HCT116 (cell line): ENCODE measurements at regions not wholly inside any gene's neighbourhood (a gene's known extent, or its start where the extent isn't known, plus 50 kb on each side); places are given as distances from the start of the nearest gene placed in this dataset.

Experiments
- ATAC-seq: fragments of 200-7000 bp; cut with Tn5 transposase; 2 replicates; pipeline ENCODE4 v1.9.1; 2020; ENCODE audit warnings: mild to moderate bottlenecking, moderate library complexity
- BruUV-seq: library from RNA; stranded (reverse); fragments of 400-500 nt; replicated peaks from 2 replicates; lab custom pipeline; 2021; lab: Mats Ljungman, UMichigan
- CTCF ChIA-PET: fragments of 300-600 bp; sonication (Branson Sonifier 250); formaldehyde crosslinking; loops from one replicate; lab custom pipeline; 2021; ENCODE audit warnings: antibody characterized with exemption; lab: Charles Lee
- POLR2A ChIA-PET: fragments of 300-600, 350-600 bp; sonication (Branson Sonifier 250); formaldehyde crosslinking; loops from one replicate; lab custom pipeline; 2021; ENCODE audit warnings: antibody characterized with exemption; lab: Charles Lee
- RAD21 ChIA-PET, 2 experiments: fragments of 300-600 bp; sonication (Branson Sonifier 250); formaldehyde crosslinking; loops; one replicate each; lab custom pipeline; 2023; ENCODE audit warnings: low total read pairs in 2 of 2; ENCODE audit not compliant: uncharacterized antibody in 2 of 2, unreplicated experiment in 2 of 2, low non-redundant PET in 1 of 2; lab: Charles Lee
- DNase-seq: peaks from one replicate; pipeline ENCODE4 v3.0.0-alpha.2; 2010; ENCODE audit warnings: low read depth, low spot score
- H2AFZ ChIP-seq: fragments of 200-600 bp; shearing (Covaris generic), sonication (generic); 2 replicates; pipeline ENCODE4 v1.6.1; 2017; ENCODE audit warnings: low read depth, mixed run types, mixed read lengths, antibody characterized with exemption, low read length; ENCODE audit not compliant: poor library complexity, severe bottlenecking
- H3K27ac ChIP-seq: 2 replicates; pipeline ENCODE4 v1.5.1; 2012; ENCODE audit warnings: low read depth, low read length
- H3K27me3 ChIP-seq: fragments of 200-600 bp; sonication (generic); 2 replicates; pipeline ENCODE4 v1.6.1; 2016; ENCODE audit warnings: mixed run types, low read length, mixed read lengths; ENCODE audit not compliant: insufficient read depth
- H3K36me3 ChIP-seq, 2 experiments: fragments of 200-500 bp in 1 of 2; fragments of 200-600 bp in 1 of 2; sonication (Bioruptor generic) in 1 of 2; sonication (generic) in 1 of 2; 2 replicates each; pipeline versions ENCODE4 v1.5.1 to v1.6.1; 2014 to 2016; ENCODE audit warnings: low read length in 2 of 2, inconsistent platforms in 1 of 2, mixed read lengths in 1 of 2, mixed run types in 1 of 2; ENCODE audit not compliant: insufficient read depth in 2 of 2, control insufficient read depth in 1 of 2
- H3K4me1 ChIP-seq, 2 experiments: fragments of 200-600 bp in 1 of 2; sonication (generic) in 1 of 2; 2 replicates each; pipeline versions ENCODE4 v1.5.1 to v1.6.1; 2012 to 2017; ENCODE audit warnings: low read length in 2 of 2, inconsistent platforms in 1 of 2, mild to moderate bottlenecking in 1 of 2, mixed read lengths in 1 of 2, mixed run types in 1 of 2, moderate library complexity in 1 of 2; ENCODE audit not compliant: insufficient read depth in 2 of 2, control insufficient read depth in 1 of 2
- H3K4me2 ChIP-seq: fragments of 200-600 bp; sonication (generic); 2 replicates; pipeline ENCODE4 v1.6.1; 2017; ENCODE audit warnings: mixed run types, low read length, mixed read lengths
- H3K4me3 ChIP-seq, 2 experiments: fragments of 200-600 bp in 1 of 2; sonication (generic) in 1 of 2; replicated peaks in 1 of 2; 2 replicates each; pipeline ENCODE4 v1.5.1; 2011 to 2016; ENCODE audit warnings: low read length in 2 of 2, control low read depth in 1 of 2, low read depth in 1 of 2, mild to moderate bottlenecking in 1 of 2, mixed read lengths in 1 of 2, mixed run types in 1 of 2
- H3K79me2 ChIP-seq: fragments of 200-600 bp; sonication (generic); 2 replicates; pipeline ENCODE4 v1.6.1; 2017; ENCODE audit warnings: mild to moderate bottlenecking, mixed run types, low read length, moderate library complexity, mixed read lengths; ENCODE audit not compliant: insufficient read depth
- H3K9ac ChIP-seq: fragments of 200-600 bp; sonication (generic); 2 replicates; pipeline ENCODE4 v1.6.1; 2016; ENCODE audit warnings: low read length, mixed read lengths
- H3K9me2 ChIP-seq: fragments of 200-600 bp; sonication (generic), shearing (Covaris generic); 2 replicates; pipeline ENCODE4 v1.6.1; 2017; ENCODE audit warnings: mixed run types, mild to moderate bottlenecking, moderate library complexity; ENCODE audit not compliant: insufficient read depth
- H3K9me3 ChIP-seq, 2 experiments: fragments of 200-500 bp in 1 of 2; fragments of 200-600 bp in 1 of 2; sonication (Bioruptor generic) in 1 of 2; sonication (generic) in 1 of 2; 2 replicates each; pipeline ENCODE4 v1.6.1; 2014 to 2017; ENCODE audit warnings: low read length in 2 of 2, mixed read lengths in 2 of 2, inconsistent platforms in 1 of 2, low read depth in 1 of 2, mild to moderate bottlenecking in 1 of 2, mixed run types in 1 of 2, moderate library complexity in 1 of 2; ENCODE audit not compliant: control insufficient read depth in 1 of 2, insufficient read depth in 1 of 2
- H4K20me1 ChIP-seq: fragments of 200-600 bp; sonication (generic), shearing (Covaris generic); 2 replicates; pipeline ENCODE4 v1.6.1; 2017; ENCODE audit warnings: mixed run types, mild to moderate bottlenecking, moderate library complexity; ENCODE audit not compliant: insufficient read depth
- CBX3 ChIP-seq: IDR thresholded peaks from 2 replicates; pipeline ENCODE4 v1.6.1; 2012; ENCODE audit warnings: low read depth
- CEBPB ChIP-seq: IDR thresholded peaks from 2 replicates; pipeline ENCODE4 v1.6.1; 2012; ENCODE audit warnings: low read depth
- EGR1 ChIP-seq: IDR thresholded peaks from 2 replicates; pipeline ENCODE4 v1.6.1; 2012; ENCODE audit warnings: low read depth
- EZH2 ChIP-seq: fragments of 200-600 bp; sonication (generic); IDR thresholded peaks from 2 replicates; pipeline ENCODE4 v1.6.1; 2017; ENCODE audit warnings: antibody characterized with exemption, mixed run types
- EZH2phosphoT487 ChIP-seq: fragments of 200-600 bp; IDR thresholded peaks from 2 replicates; pipeline ENCODE4 v1.6.1; 2018; ENCODE audit warnings: antibody characterized with exemption, borderline replicate concordance
- FOSL1 ChIP-seq: IDR thresholded peaks from 2 replicates; pipeline ENCODE4 v1.6.1; 2012; ENCODE audit warnings: low read depth
- POLR2A ChIP-seq: IDR thresholded peaks from 2 replicates; pipeline ENCODE4 v1.7.0; 2011; ENCODE audit warnings: borderline replicate concordance; ENCODE audit not compliant: insufficient read depth, insufficient read length; ENCODE audit errors: extremely low read depth
- POLR2AphosphoS5 ChIP-seq: IDR thresholded peaks from 2 replicates; pipeline ENCODE4 v1.6.1; 2011; ENCODE audit warnings: mild to moderate bottlenecking, low read depth, low read length, moderate library complexity
- RAD21 ChIP-seq: IDR thresholded peaks from 2 replicates; pipeline ENCODE4 v1.6.1; 2012; ENCODE audit warnings: low read depth, mild to moderate bottlenecking
- SIN3A ChIP-seq: IDR thresholded peaks from 2 replicates; pipeline ENCODE4 v1.6.1; 2012; ENCODE audit warnings: low read depth
- SP1 ChIP-seq: IDR thresholded peaks from 2 replicates; pipeline ENCODE4 v1.6.1; 2012; ENCODE audit warnings: low read depth
- TCF7L2 ChIP-seq: IDR thresholded peaks from 2 replicates; pipeline ENCODE4 v1.7.0; 2011; ENCODE audit warnings: borderline replicate concordance, inconsistent platforms; ENCODE audit not compliant: insufficient read depth, insufficient read length; ENCODE audit errors: extremely low read depth
- ZNF274 ChIP-seq: fragments of 200-500 bp; sonication (Bioruptor generic); IDR thresholded peaks from 2 replicates; pipeline ENCODE4 v1.6.1; 2014; ENCODE audit warnings: mild to moderate bottlenecking, low read depth, low read length, inconsistent platforms
- intact Hi-C: fragments of 100-400 bp; cut with micrococcal nuclease; formaldehyde crosslinking; loops from 2 replicates; pipeline ENCODE4 v1.10.0; 2022
- TF ChIP-seq, protein P1 (sequence below): IDR thresholded peaks from 2 replicates; pipeline ENCODE4 v1.6.1; 2012

GRCh38 chr5:118548761-118549720 is 439.3 kb downstream of the DTWD2 start:
- H3K27me3 ChIP-seq, result no peaks in the 10 kb centered on the region
- no peaks in the 10 kb centered on the region for H3K9me3 ChIP-seq
- CTCF ChIA-PET, result no interaction called here
- no TSS peak for BruUV-seq
- H3K4me1 ChIP-seq, result no peaks in the 10 kb centered on the region
- no peak for DNase-seq
- no peak overlapping the region for H3K4me2 ChIP-seq
- no peak for ATAC-seq
- no peak overlapping the region for H3K9ac ChIP-seq
- TF ChIP-seq CEBPB, result peak; percentile 48; the same call in 1 of the 2 replicates
- TF ChIP-seq FOSL1, result no peak
- no peak for TF ChIP-seq POLR2AphosphoS5
- TF ChIP-seq TCF7L2, result no peak
- RAD21 ChIA-PET, result no interaction called here
- no peak overlapping the region for H3K27ac ChIP-seq
- H3K79me2 ChIP-seq, result no peaks in the 10 kb centered on the region
- H3K36me3 ChIP-seq, result no peaks in the 10 kb centered on the region
- H3K9me2 ChIP-seq, result no peaks in the 10 kb centered on the region
- H2AFZ ChIP-seq, result no peak overlapping the region
- H3K4me3 ChIP-seq, result no peak overlapping the region
- POLR2A ChIA-PET, result no interaction called here
- H4K20me1 ChIP-seq, result no peaks in the 10 kb centered on the region
- intact Hi-C loops, result no loop called here

DNA sequence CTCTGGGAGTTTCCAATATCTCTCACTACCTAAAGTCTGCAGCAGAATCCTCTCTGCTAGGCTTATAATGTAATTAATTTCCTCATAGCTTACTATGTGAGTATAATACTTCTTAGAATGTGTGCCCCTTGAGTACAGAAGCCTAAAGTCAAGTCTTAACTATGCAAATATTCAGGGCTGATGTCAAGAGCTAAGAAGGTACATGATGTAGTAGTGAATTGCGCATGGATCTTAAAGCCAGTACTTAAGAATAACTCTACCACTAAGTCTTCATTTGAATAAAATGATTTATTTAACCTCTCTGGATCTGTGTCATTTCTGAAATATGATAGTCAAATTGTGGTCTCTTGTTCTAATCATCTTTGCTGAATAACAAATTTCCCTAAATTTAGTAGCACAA is 442.9 kb downstream of the DTWD2 start:
- H3K9ac ChIP-seq, result no peak overlapping the region
- no peak for DNase-seq
- RAD21 ChIA-PET, result no interaction called here
- H4K20me1 ChIP-seq, result no peaks in the 10 kb centered on the region
- H3K79me2 ChIP-seq, result no peaks in the 10 kb centered on the region
- POLR2A ChIA-PET, result no interaction called here
- H3K36me3 ChIP-seq, result no peaks in the 10 kb centered on the region
- H3K9me3 ChIP-seq, result no peaks in the 10 kb centered on the region
- H3K27ac ChIP-seq, result no peak overlapping the region
- intact Hi-C loops, result no loop called here
- H3K4me2 ChIP-seq, result no peak overlapping the region
- H3K4me3 ChIP-seq, result no peak overlapping the region
- H3K27me3 ChIP-seq, result no peaks in the 10 kb centered on the region
- no peaks in the 10 kb centered on the region for H3K4me1 ChIP-seq
- no peak overlapping the region for H2AFZ ChIP-seq
- no TSS peak for BruUV-seq
- H3K9me2 ChIP-seq, result no peaks in the 10 kb centered on the region
- no peak for TF ChIP-seq POLR2A
- no peak for TF ChIP-seq RAD21
- TF ChIP-seq ZNF274, result no peak
- TF ChIP-seq SIN3A, result no peak
- no peak for TF ChIP-seq EGR1
- no peak for TF ChIP-seq EZH2
- TF ChIP-seq EZH2phosphoT487, result no peak
- TF ChIP-seq CBX3, result no peak
- no peak for TF ChIP-seq CEBPB
- no peak for TF ChIP-seq SP1
- TF ChIP-seq, protein P1, sequence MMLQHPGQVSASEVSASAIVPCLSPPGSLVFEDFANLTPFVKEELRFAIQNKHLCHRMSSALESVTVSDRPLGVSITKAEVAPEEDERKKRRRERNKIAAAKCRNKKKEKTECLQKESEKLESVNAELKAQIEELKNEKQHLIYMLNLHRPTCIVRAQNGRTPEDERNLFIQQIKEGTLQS, result no peak
- no peak for TF ChIP-seq TCF7L2
- no peak for ATAC-seq
- CTCF ChIA-PET, result no interaction called here
